A204.1 (cell line): ENCODE measurements at regions not wholly inside any gene's neighbourhood (a gene's known extent, or its start where the extent isn't known, plus 50 kb on each side); places are given as distances from the start of the nearest gene placed in this dataset.

Experiments used
- FAIRE-seq: peaks from 2 replicates; lab custom pipeline; 2012; peaks lifted over from hg19 to GRCh38; lab: Jason Lieb, UNC

GRCh38 chr22:49129736-49130135 is 697.9 kb downstream of the BRD1 start:
- no peak for FAIRE-seq

DNA sequence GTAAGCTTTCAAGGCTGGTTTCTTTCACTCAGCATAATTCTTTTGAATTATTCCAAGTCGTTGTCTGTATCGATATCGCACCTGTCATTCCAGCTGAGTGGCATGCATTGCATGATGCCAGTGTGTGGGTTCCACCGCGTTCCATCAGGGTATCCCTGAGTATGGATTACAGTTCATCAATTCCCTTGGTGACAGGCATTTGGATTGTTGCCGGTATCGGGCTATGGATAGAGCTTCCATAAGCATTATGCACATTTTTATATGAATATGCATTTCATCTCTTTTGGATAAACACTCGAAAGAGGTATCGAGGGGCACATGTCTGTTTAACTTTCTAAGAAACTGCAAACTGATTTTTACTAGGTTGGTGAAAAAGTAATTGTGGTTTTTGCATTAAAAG is 698.8 kb downstream of the BRD1 start:
- no peak for FAIRE-seq

DNA sequence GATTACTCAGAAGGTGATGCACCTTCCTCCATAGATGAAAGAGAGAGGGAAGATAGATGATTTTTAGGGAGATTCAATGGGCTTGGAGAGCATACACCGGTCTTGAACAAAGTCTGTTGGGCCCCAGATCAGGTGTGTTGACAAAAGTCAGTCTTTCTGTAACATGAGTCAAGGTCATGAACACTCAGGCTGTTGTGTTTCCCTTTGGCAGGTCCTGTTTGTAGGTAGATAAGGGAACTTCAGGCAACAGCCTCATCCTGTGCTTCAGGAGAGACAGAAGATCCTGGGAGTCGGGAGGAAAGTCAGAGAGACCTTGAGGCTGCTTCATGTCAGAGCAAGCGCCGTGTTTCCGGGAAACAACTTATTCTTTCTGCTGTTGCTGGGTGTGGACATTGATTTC is 703.1 kb downstream of the BRD1 start:
- no peak for FAIRE-seq

DNA sequence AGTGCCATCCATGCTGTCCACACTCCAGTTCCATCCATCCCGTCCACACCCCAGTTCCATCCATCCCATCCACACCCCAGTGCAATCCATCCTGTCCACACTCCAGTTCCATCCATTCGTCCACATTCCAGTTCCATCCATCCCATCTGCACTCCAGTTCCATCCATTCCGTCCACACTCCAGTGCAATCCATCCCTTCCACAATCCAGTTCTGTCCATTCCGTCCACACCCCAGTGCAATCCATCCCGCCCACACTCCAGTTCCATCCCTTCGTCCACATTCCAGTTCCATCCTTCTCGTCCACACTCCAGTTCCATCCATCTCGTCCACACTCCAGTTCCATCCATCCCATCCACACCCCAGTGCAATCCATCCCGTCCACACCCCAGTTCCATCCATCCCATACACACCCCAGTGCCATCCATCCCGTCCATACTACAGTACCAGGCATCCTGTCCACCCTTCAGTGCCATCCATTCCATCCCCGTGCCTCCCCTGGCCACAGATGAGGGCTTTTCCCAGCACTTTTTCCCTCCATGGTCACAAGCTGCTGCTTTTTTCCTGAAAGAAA is 704.0 kb downstream of the BRD1 start:
- FAIRE-seq = no peak

DNA sequence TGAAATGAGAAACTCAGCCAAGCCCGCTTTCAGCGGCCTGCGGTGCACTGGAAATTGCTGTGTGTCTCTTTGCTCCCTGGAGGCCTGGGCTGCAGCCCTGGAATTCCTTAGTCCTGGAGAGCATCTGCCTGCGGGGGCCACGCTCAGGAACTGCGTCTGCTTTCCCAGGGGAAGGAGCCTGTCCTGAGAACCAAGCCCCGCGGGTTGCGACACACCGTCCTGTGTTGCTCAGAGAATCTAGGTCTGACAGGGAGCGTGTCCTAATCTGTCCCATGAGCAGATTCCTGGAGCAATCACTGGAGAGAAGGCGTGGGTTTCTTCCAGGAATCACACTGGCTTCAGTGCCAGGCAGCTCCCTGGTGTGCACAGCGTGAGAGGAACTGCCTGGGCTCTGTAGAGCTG is 708.1 kb downstream of the BRD1 start:
- no peak for FAIRE-seq

DNA sequence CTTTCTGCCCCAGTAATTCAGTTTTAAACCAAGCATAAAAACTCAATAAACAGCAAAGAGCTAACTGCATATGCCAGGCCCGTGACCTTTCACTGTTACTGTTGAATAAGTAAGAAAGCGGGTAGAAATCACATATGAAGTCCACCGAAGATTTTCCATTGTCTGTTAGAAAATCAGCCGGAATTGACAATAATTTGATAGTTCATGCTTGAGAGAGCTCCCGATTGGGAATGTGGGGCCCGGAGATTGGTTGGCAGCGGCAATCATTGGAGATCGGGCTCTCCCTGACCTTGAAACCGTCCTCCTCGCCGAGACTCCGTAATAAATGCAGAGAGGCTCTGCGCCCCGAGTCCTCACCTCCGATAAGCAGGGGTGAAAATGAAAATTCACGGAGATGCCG is 709.6 kb downstream of the BRD1 start:
- no peak for FAIRE-seq

DNA sequence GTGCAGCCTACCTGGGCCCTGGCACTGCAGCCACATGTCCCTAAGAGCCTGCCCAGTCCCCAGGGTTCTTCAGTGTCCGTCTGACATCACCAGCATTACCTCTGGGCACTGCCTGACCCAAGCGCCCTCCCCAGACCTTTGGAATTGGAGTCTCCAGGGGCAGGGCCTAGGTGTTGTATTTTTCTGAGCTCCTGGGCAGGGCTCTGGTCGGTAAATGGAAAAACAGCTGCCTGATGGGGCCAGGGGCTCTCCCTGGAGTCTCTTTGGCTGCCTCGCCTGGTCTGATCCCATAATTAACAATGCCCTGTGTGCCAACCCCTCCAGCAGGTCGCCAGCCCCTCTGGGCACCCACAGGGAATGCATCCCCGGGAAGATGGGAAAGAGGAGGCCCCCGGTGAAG is 710.2 kb downstream of the BRD1 start:
- no peak for FAIRE-seq

DNA sequence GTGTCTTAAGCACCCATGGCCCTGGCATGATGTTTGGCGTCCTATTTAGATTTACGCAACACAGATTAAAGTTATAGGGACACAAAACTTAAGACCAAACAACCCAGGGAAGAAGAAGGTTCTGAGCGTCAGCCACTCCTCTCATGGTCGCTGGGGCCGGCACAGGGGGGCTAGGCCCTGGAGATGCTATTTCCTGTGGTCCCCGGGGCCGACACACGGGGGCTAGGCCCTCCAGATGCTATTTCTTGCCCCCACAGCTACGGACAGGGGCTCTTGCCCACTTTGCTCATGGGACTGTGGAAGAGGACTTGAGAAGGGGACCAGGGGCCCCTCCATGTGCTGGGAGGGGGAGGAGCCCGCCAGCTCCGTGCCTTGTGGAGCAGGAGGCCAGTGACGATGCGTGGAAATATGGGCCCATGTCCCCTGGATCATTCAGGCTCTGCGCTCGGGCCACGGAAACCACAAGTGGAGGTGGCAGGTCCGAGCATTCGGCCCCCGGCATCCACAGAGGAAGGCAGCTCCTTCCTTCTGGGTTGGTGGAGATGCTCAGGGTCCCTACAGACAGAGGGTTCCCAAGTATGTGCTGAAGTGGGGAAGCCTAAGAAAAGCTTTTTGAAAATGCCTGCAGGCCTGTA is 711.1 kb downstream of the BRD1 start:
- FAIRE-seq = no peak

- FAIRE-seq = no peak
Observed at GRCh38 chr22:49116021-49116420, 711.7 kb downstream of the BRD1 start.

GRCh38 chr22:49115197-49115596 is 712.5 kb downstream of the BRD1 start:
- no peak for FAIRE-seq

DNA sequence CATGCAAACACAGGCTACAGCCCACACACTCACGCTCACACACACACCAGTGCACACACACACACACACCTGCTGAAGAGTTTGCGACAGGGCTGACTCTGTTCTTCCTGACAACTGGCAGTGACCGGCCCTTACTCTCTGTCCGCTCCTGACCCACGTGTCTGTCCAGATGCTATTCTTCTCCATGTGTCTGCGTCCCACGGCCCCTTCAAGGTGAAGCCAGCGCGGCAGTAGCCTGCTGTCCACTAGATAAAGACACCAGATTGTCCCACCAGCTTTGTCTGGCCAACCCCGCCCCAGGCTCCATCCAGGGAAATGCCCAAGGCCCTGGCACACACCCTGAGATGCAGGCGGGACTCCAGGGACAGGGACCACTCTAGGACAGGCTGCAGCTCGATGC is 713.9 kb downstream of the BRD1 start:
- FAIRE-seq = no peak

DNA sequence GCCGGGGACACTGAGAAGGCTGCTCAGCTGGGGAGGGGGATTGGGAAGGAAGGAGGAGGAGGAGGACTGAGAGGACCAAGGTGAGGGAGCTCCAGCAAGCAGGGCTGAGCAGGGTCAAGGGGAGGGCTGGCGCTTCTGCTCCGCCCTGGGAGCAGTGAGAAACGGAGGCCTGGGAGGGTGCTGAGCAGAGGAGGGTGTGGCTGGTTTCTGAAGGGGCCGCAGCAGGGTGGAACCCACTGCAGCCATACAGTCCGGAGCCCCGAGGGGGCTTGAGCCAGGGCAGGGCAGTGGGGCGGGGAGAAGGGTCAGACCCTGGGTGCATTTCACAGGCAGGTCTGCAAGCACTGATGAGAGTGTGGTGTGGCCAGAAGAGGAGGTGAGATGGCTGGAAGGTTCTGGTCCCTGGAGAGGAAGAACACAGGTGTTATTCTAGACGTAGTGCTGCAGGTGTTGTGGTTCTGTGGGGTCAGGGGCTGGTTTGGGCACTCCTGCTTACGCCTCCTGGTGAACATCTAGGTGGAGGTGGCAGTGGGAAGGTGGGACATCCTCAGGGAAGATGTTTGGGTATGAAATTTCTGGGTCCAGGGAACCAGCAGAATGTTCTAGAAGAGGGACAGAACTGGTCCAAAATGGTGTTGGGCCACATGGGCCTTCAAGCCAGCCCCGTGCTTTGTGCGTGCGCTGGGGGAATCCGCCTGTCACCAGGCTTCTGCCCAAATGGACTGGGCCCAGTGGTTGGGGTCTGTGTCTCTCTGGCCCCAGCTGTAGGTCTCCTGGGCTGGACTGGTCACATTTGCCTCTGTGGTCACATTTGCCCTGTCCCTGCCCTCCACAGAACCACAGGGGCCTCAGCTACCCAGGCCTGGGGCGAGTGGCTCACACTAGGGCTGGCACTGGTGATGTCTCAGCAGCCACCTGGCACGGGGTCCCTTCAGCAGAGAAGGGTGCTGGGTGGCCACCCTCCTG is 714.7 kb downstream of the BRD1 start:
- no peak for FAIRE-seq

GRCh38 chr22:49112176-49112575 is 715.5 kb downstream of the BRD1 start:
- FAIRE-seq = no peak

GRCh38 chr22:49111085-49111484 is 716.6 kb downstream of the BRD1 start:
- no peak for FAIRE-seq

- no peak for FAIRE-seq
Observed at GRCh38 chr22:49108636-49109315, 718.9 kb downstream of the BRD1 start.

DNA sequence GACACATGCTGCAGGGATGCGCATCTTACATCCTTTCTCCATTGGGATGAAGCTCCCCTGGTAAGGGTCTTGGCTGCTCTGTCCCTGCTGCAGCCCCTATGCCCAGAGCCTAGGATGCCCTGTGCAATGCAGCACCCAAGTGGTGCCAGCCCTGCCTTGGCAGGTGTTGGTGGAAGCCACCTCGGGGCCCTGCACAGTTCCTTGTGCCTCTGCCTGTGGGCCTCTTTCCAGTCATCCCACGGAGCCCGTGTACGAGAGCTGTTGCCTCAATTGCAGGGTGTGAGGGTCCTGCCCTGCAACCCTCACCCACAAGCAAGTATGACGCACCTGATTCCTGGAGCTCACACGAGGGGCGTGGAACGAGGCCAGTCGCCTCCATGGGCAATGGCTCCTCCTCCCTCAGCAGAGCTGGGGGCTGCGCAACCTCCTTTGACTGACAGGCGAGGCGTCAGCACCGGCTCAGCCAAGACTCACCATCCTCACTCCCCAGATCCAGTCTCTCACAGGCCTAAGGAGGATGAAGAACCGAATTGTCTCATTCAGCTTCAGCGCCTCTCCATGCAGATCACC is 719.6 kb downstream of the BRD1 start:
- no peak for FAIRE-seq

DNA sequence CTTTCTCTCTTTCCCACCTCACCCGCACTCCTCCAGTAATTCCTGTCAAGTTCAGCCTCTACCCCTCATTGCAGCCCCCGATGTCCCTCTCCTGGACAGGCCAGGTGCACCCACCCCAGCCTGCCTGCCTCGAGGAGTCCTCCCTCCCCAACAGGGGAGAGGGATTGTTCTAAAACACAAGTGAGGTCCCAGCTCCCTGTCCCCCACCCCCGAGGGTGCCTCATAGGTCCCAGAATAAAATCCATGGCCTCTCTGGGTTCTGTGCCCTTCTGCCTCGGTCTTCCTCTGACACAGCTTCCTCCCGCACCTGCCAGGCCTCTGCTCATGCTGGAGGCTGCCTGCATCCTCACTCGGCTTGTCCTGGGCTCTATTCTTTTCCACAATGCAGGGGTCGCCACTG is 720.1 kb downstream of the BRD1 start:
- no peak for FAIRE-seq

- FAIRE-seq = no peak
Observed at GRCh38 chr22:49106842-49107152, 720.9 kb downstream of the BRD1 start.

DNA sequence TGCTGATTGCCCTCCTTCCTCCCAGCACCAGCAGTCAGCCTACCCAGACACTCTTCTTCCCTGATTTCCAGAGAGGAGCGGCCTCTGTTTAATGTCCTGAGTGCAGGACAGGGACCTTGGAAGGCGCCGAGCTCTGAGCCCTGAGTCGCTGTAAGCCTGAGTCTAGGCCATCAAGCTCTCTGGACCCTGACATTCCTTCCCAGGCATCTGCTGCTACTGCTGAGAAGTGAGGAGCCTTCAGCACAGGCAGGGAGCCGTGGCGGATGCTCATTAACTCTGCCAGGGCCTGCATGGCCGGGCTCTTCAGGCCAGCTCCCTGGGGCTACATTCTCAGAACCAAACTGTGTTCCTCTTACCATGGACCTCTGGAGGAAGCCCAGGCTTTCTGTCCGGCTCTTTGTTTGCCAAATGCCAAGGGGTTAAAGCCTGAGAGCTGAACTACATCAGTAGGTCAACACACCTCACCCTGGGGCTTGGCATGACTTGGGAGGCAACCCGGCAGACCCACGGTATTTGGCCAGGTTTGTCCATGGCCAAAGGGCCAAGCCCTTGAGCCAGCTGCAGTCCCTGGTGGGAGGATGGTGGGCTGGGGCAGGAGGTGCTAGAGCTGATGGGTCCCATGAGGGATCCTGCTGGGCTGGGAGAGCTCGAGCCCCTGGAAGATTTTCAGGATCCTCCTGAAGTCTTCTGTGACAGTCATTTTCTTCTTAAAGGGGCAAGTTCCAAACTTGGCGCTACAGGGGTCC is 721.4 kb downstream of the BRD1 start:
- FAIRE-seq = no peak

- FAIRE-seq = no peak
Observed at GRCh38 chr22:49104434-49104833, 723.2 kb downstream of the BRD1 start.

- no peak for FAIRE-seq
Observed at GRCh38 chr22:49103314-49104059, 724.2 kb downstream of the BRD1 start.
